ENCODE measurements at regions not wholly inside any gene's neighbourhood (a gene's known extent, or its start where the extent isn't known, plus 50 kb on each side); places are given as distances from the start of the nearest gene placed in this dataset.

DNA sequence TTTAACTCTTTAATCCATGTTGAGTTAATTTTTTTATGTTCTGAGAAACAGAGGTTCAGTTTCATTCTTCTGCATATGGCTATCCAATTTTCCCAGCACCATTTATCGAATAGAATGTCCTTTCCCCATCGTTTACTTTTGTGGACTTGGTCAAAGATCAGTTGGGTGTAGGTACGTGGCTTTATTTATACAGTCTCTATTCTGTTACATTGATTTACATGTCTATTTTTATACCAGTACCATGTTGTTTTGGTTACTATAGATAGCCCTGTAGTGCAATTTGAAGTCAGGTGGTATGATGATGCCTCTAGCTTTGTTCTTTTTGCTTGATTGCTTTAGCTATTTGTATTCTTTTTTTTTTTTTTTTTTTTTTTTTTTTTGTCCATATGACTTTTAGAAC, 462.0 kb downstream of the HTR1A start:
- TF ChIP-seq CTCF (IDR thresholded peaks at IDR 0.05) = no peak
- no peak for TF ChIP-seq POLR2A (IDR thresholded peaks at IDR 0.05)
